ENCODE measurements at regions not wholly inside any gene's neighbourhood (a gene's known extent, or its start where the extent isn't known, plus 50 kb on each side); places are given as distances from the start of the nearest gene placed in this dataset.

GRCh38 chr18:62631173-62631572, 84.2 kb upstream of the PHLPP1 start:
- no peak for TF ChIP-seq CTCF (conservative IDR thresholded peaks at IDR 0.05; ENCODE audit: low read length)
- TF ChIP-seq EZH2phosphoT487 (IDR thresholded peaks at IDR 0.05; ENCODE audit: borderline replicate concordance), result no peak

Data from Loucy (cell line).